HEK293T (cell line): ENCODE measurements at regions not wholly inside any gene's neighbourhood (a gene's known extent, or its start where the extent isn't known, plus 50 kb on each side); places are given as distances from the start of the nearest gene placed in this dataset.

Experiments
- CTCF ChIA-PET: fragments of 350-600 bp; formaldehyde crosslinking; extraction: SDS; loops from one replicate; lab custom pipeline; 2021; ENCODE audit warnings: antibody characterized with exemption, inconsistent platforms; lab: Yijun Ruan, JAX
- POLR2A ChIA-PET: fragments of 350-600 bp; formaldehyde crosslinking; extraction: SDS; loops from one replicate; lab custom pipeline; 2020; ENCODE audit warnings: antibody characterized with exemption, inconsistent platforms; lab: Yijun Ruan, JAX
- DNase-seq: peaks from one replicate; pipeline ENCODE4 v3.0.0; 2012; ENCODE audit warnings: mixed read lengths; ENCODE audit errors: extremely low spot score
- ARNT ChIP-seq: fragments of 450-650 bp; IDR thresholded peaks from 2 replicates; pipeline ENCODE4 v1.6.1; 2017; ENCODE audit warnings: mild to moderate bottlenecking
- BHLHE40 ChIP-seq: fragments of 450-650 bp; IDR thresholded peaks from 2 replicates; pipeline ENCODE4 v1.6.1; 2016; ENCODE audit warnings: mild to moderate bottlenecking, moderate library complexity, borderline replicate concordance
- CTBP1 ChIP-seq: fragments of 450-650 bp; IDR thresholded peaks from 2 replicates; pipeline ENCODE4 v1.6.1; 2016; ENCODE audit warnings: borderline replicate concordance
- ELF4 ChIP-seq: fragments of 450-650 bp; IDR thresholded peaks from 2 replicates; pipeline ENCODE4 v1.6.1; 2017; ENCODE audit warnings: antibody characterized with exemption
- FOXA1 ChIP-seq: fragments of 450-650 bp; IDR thresholded peaks from 2 replicates; pipeline ENCODE4 v1.6.1; 2016; ENCODE audit warnings: mild to moderate bottlenecking
- FOXK2 ChIP-seq: fragments of 450-650 bp; IDR thresholded peaks from 2 replicates; pipeline ENCODE4 v1.6.1; 2016; ENCODE audit warnings: mild to moderate bottlenecking
- FOXM1 ChIP-seq: fragments of 450-650 bp; IDR thresholded peaks from 2 replicates; pipeline ENCODE4 v1.6.1; 2017; ENCODE audit warnings: mild to moderate bottlenecking, borderline replicate concordance
- HDGF ChIP-seq: fragments of 450-650 bp; IDR thresholded peaks from 2 replicates; pipeline ENCODE4 v1.6.1; 2017; ENCODE audit warnings: antibody characterized with exemption, borderline replicate concordance
- L3MBTL2 ChIP-seq: fragments of 450-650 bp; conservative IDR thresholded peaks from 2 replicates; pipeline ENCODE4 v1.6.1; 2016; ENCODE audit warnings: mild to moderate bottlenecking
- LEF1 ChIP-seq: fragments of 450-650 bp; IDR thresholded peaks from 2 replicates; pipeline ENCODE4 v1.6.1; 2017; ENCODE audit warnings: mild to moderate bottlenecking, borderline replicate concordance
- NFRKB ChIP-seq: fragments of 450-650 bp; IDR thresholded peaks from 2 replicates; pipeline ENCODE4 v1.6.1; 2016; ENCODE audit warnings: mild to moderate bottlenecking, moderate library complexity
- PKNOX1 ChIP-seq: fragments of 450-650 bp; IDR thresholded peaks from 2 replicates; pipeline ENCODE4 v1.6.1; 2016
- SP1 ChIP-seq: fragments of 450-650 bp; IDR thresholded peaks from 2 replicates; pipeline ENCODE4 v1.6.1; 2017
- SUZ12 ChIP-seq: fragments of 450-650 bp; IDR thresholded peaks from 2 replicates; pipeline ENCODE4 v1.6.1; 2016; ENCODE audit warnings: mild to moderate bottlenecking
- TARDBP ChIP-seq: fragments of 450-650 bp; IDR thresholded peaks from 2 replicates; pipeline ENCODE4 v1.6.1; 2016
- ZNF384 ChIP-seq: fragments of 450-650 bp; IDR thresholded peaks from 2 replicates; pipeline ENCODE4 v1.6.1; 2016

GRCh38 chr6:9178071-9178470 is 742.7 kb upstream of the SLC35B3 start:
- POLR2A ChIA-PET = no interaction called here
- TF ChIP-seq PKNOX1 = no peak
- CTCF ChIA-PET = no interaction called here
- no peak for DNase-seq

GRCh38 chr6:9173229-9173628 is 737.9 kb upstream of the SLC35B3 start:
- ChIA-PET CTCF (no interaction called here), POLR2A (no interaction called here)
- DNase-seq = no peak
- no peak for TF ChIP-seq LEF1

GRCh38 chr6:9172096-9172495 is 736.8 kb upstream of the SLC35B3 start:
- CTCF ChIA-PET = no interaction called here
- no peak for DNase-seq
- POLR2A ChIA-PET = no interaction called here
- TF ChIP-seq ZNF384 = no peak
- TF ChIP-seq NFRKB = no peak
- no peak for TF ChIP-seq LEF1
- no peak for TF ChIP-seq ELF4
- TF ChIP-seq PKNOX1 = no peak
- no peak for TF ChIP-seq BHLHE40
- no peak for TF ChIP-seq FOXM1
- TF ChIP-seq SP1 = no peak
- no peak for TF ChIP-seq HDGF
- TF ChIP-seq SUZ12 = no peak
- TF ChIP-seq L3MBTL2 = no peak
- no peak for TF ChIP-seq CTBP1
- no peak for TF ChIP-seq ARNT
- TF ChIP-seq FOXA1 = no peak
- TF ChIP-seq FOXK2 = no peak
- TF ChIP-seq TARDBP = no peak

- DNase-seq = no peak
- CTCF ChIA-PET = no interaction called here
- no peak for TF ChIP-seq L3MBTL2
- no peak for TF ChIP-seq CTBP1
- no peak for TF ChIP-seq LEF1
- no peak for TF ChIP-seq PKNOX1
- TF ChIP-seq FOXM1 = no peak
- TF ChIP-seq TARDBP = no peak
- no peak for TF ChIP-seq ELF4
- no peak for TF ChIP-seq SUZ12
- TF ChIP-seq BHLHE40 = no peak
- TF ChIP-seq FOXK2 = no peak
- TF ChIP-seq SP1 = no peak
- TF ChIP-seq NFRKB = no peak
- TF ChIP-seq HDGF = no peak
- no peak for TF ChIP-seq ARNT
- POLR2A ChIA-PET = no interaction called here
Observed at GRCh38 chr6:9168669-9169068, 733.3 kb upstream of the SLC35B3 start.

- ChIA-PET CTCF (interaction anchor here (0.7 kb wide), 1 partner anchor 1268 kb away, joined by 4 read pairs; no protein-coding TSS in a partner anchor), POLR2A (no interaction called here)
- no peak for TF ChIP-seq LEF1
- TF ChIP-seq HDGF = no peak
- TF ChIP-seq CTBP1 = no peak
- DNase-seq = no peak
Observed at GRCh38 chr6:9161731-9162130, 726.4 kb upstream of the SLC35B3 start.

- ChIA-PET POLR2A (no interaction called here), CTCF (no interaction called here)
- DNase-seq = no peak
- no peak for TF ChIP-seq SUZ12
- TF ChIP-seq CTBP1 = no peak
- no peak for TF ChIP-seq FOXK2
- TF ChIP-seq TARDBP = no peak
- no peak for TF ChIP-seq LEF1
- TF ChIP-seq FOXA1 = no peak
- TF ChIP-seq ZNF384 = no peak
- TF ChIP-seq ELF4 = no peak
- no peak for TF ChIP-seq SP1
- TF ChIP-seq BHLHE40 = no peak
- no peak for TF ChIP-seq NFRKB
- no peak for TF ChIP-seq FOXM1
- TF ChIP-seq ARNT = no peak
- no peak for TF ChIP-seq PKNOX1
- TF ChIP-seq L3MBTL2 = no peak
- TF ChIP-seq HDGF = no peak
Observed at GRCh38 chr6:9159051-9159450, 723.7 kb upstream of the SLC35B3 start.

- no peak for DNase-seq
- POLR2A ChIA-PET = no interaction called here
- CTCF ChIA-PET = no interaction called here
- TF ChIP-seq LEF1 (no peak), ELF4 (no peak), HDGF (no peak), FOXA1 (no peak), PKNOX1 (no peak)
Observed at GRCh38 chr6:9155836-9156235, 720.5 kb upstream of the SLC35B3 start.
